ENCODE measurements at regions not wholly inside any gene's neighbourhood (a gene's known extent, or its start where the extent isn't known, plus 50 kb on each side); places are given as distances from the start of the nearest gene placed in this dataset.

DNA sequence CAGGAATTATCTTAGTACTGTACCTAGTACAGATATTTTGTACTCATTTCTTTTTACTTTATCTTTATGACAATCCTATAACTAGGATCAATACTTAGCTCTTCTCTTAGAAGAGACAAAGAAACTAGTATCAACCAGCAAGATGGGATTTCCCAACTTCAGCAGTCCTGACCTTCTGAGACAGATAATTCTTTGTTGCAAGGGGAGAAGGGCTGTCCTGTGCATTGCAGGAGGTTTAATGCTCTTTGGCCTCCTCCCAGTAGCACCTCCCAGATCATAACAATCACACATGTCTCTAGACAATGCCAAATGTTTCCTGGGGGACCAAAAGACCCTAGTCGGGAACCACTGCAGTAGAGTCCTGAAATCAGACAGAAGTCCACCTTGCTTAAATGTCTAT, 424.3 kb upstream of the DMAC1 start:
- CTCF ChIA-PET (ENCODE audit: partially characterized antibody), result interaction anchor here (0.6 to 1.2 kb wide), 3 partner anchors 12 to 203 kb away, joined by 3 read pairs; no protein-coding TSS in a partner anchor
- H3K23ac ChIP-seq (ENCODE audit: insufficient read length), result no peak overlapping the region

More for the DNA sequence above, 424.3 kb upstream of the DMAC1 start:
- H2BK12ac ChIP-seq (ENCODE audit: low read depth, low read length), result no peak overlapping the region
- H3K4me2 ChIP-seq (ENCODE audit: insufficient read depth in 1 of 2, low read depth in 2 of 2, low read length in 2 of 2), result no peak overlapping the region
- no peaks in the 10 kb centered on the region for H3K9me3 ChIP-seq (ENCODE audit: insufficient read depth in 2 of 2, low read depth in 1 of 2, low read length in 1 of 2)
- no peak overlapping the region for H4K5ac ChIP-seq (ENCODE audit: insufficient read length, low read depth, low read length)
- no peaks in the 10 kb centered on the region for H3K27me3 ChIP-seq (replicated peaks in 1 of 4; ENCODE audit: control insufficient read depth in 3 of 4, extremely low read depth in 1 of 4, insufficient read depth in 3 of 4, low read length in 3 of 4)
- WGBS, 2 experiments (ENCODE audit: extremely low coverage in 1 of 2, insufficient coverage in 1 of 2, insufficient read length in 1 of 2, insufficient replicate concordance in 2 of 2, low coverage in 1 of 2, low lambda C conversion rate in 2 of 2, missing lambda C conversion rate in 1 of 2), result 94% methylated on average over 1 of the region's 1 CpG; no CpG with 5 or more reads in 1 of the 2 experiments
- no peak for DNase-seq (ENCODE audit: low read depth in 1 of 2, low spot score in 2 of 2)
- no peak overlapping the region for H3K18ac ChIP-seq (ENCODE audit: extremely low read depth, low read length)
- H2AK5ac ChIP-seq (ENCODE audit: low read depth, low read length), result no peak overlapping the region
- no peaks in the 10 kb centered on the region for H3K23me2 ChIP-seq (ENCODE audit: low read depth, low read length)
- no peak overlapping the region for H2BK20ac ChIP-seq (ENCODE audit: low read length)
- H3K27ac ChIP-seq (ENCODE audit: low read depth, low read length), result no peak overlapping the region
- no peak overlapping the region for H3K4ac ChIP-seq (replicated peaks; ENCODE audit: insufficient read length, low read depth, low read length)
- no peak overlapping the region for H2BK15ac ChIP-seq (ENCODE audit: low read length)
- no peak overlapping the region for H2BK120ac ChIP-seq (replicated peaks; ENCODE audit: low read depth, low read length)
- H3K4me1 ChIP-seq (replicated peaks in 1 of 4; ENCODE audit: control insufficient read depth in 3 of 4, insufficient read depth in 4 of 4, low read length in 3 of 4), result no peaks in the 10 kb centered on the region
- no peak overlapping the region for H3K4me3 ChIP-seq (ENCODE audit: extremely low read depth in 1 of 4, insufficient read depth in 2 of 4, low read depth in 3 of 4, low read length in 4 of 4)
- H3K79me2 ChIP-seq (ENCODE audit: control insufficient read depth in 1 of 2, insufficient read depth in 2 of 2, low read length in 2 of 2), result no peaks in the 10 kb centered on the region
- H3K9ac ChIP-seq (replicated peaks in 1 of 4; ENCODE audit: extremely low read depth in 1 of 4, low read depth in 3 of 4, low read length in 3 of 4), result no peak overlapping the region
- POLR2A ChIA-PET (ENCODE audit: partially characterized antibody), result no interaction called here
- no peak overlapping the region for H4K91ac ChIP-seq (replicated peaks; ENCODE audit: insufficient read length, low read length)
- no peaks in the 10 kb centered on the region for H4K20me1 ChIP-seq (replicated peaks in 1 of 2; ENCODE audit: control insufficient read depth in 1 of 2, insufficient read depth in 2 of 2, low read length in 2 of 2)
- no peaks in the 10 kb centered on the region for H3K79me1 ChIP-seq (ENCODE audit: low read depth, low read length)
- H2AFZ ChIP-seq (ENCODE audit: low read length), result no peak overlapping the region
- no peak overlapping the region for H3K56ac ChIP-seq (replicated peaks; ENCODE audit: insufficient read length, low read depth, low read length)
- H3K14ac ChIP-seq (ENCODE audit: insufficient read length), result no peak overlapping the region
- H2BK5ac ChIP-seq (ENCODE audit: low read depth, low read length), result no peak overlapping the region
- TF ChIP-seq CHD2 (IDR thresholded peaks at IDR 0.05; ENCODE audit: low read length) (no peak), HDAC6 (IDR thresholded peaks at IDR 0.05; ENCODE audit: low read depth, low read length) (no peak), CHD1 (IDR thresholded peaks at IDR 0.05; ENCODE audit: low read depth, low read length) (no peak), NRF1 (IDR thresholded peaks at IDR 0.05; ENCODE audit: low read depth, low read length) (no peak), TAF7 (optimal IDR thresholded peaks at IDR 0.05; ENCODE audit: borderline replicate concordance, low read depth, low read length) (no peak), RFX5 (IDR thresholded peaks at IDR 0.05; ENCODE audit: borderline replicate concordance, low read depth, low read length) (no peak), TCF12 (IDR thresholded peaks at IDR 0.05; ENCODE audit: low read depth, low read length) (no peak)
- no peak overlapping the region for H4K8ac ChIP-seq (ENCODE audit: extremely low read depth, insufficient read depth, low read length)
- H3K36me3 ChIP-seq (ENCODE audit: control insufficient read depth in 2 of 4, insufficient read depth in 4 of 4, low read length in 3 of 4), result no peaks in the 10 kb centered on the region
- FAIRE-seq, result no peak
